Fibroblast of lung (primary cell): ENCODE measurements at regions not wholly inside any gene's neighbourhood (a gene's known extent, or its start where the extent isn't known, plus 50 kb on each side); places are given as distances from the start of the nearest gene placed in this dataset.

ENCODE experiments used
- DNase-seq, 2 donors: peaks; one replicate each; pipeline versions ENCODE4 v3.0.0 to v3.0.0-alpha.2; 2010; ENCODE audit warnings: low read depth in 2 of 2
- H2AFZ ChIP-seq: 2 replicates; pipeline ENCODE4 v1.5.1; 2012; ENCODE audit warnings: low read length, control low read depth, inconsistent platforms
- H3K27ac ChIP-seq: 2 replicates; pipeline ENCODE4 v1.5.1; 2011; ENCODE audit warnings: low read length, control low read depth; ENCODE audit not compliant: insufficient read depth
- H3K27me3 ChIP-seq: 2 replicates; pipeline ENCODE4 v1.5.1; 2011; ENCODE audit warnings: mild to moderate bottlenecking, low read length; ENCODE audit not compliant: control insufficient read depth, insufficient read depth
- H3K36me3 ChIP-seq: 2 replicates; pipeline ENCODE4 v1.5.1; 2011; ENCODE audit warnings: low read length; ENCODE audit not compliant: control insufficient read depth, insufficient read depth
- H3K4me1 ChIP-seq: 2 replicates; pipeline ENCODE4 v1.5.1; 2011; ENCODE audit warnings: low read length; ENCODE audit not compliant: control insufficient read depth, insufficient read depth; ENCODE audit errors: extremely low read depth
- H3K4me2 ChIP-seq: 2 replicates; pipeline ENCODE4 v1.5.1; 2011; ENCODE audit warnings: low read length, control low read depth; ENCODE audit not compliant: insufficient read depth; ENCODE audit errors: extremely low read depth
- H3K4me3 ChIP-seq, 4 experiments: fragments of 200-600 bp in 1 of 4; sonication (generic) in 1 of 4; replicated peaks in 1 of 4; 2 replicates each; pipeline ENCODE4 v1.5.1; 2011 to 2016; ENCODE audit warnings: low read length in 4 of 4, low read depth in 3 of 4, mild to moderate bottlenecking in 3 of 4, control low read depth in 2 of 4, inconsistent platforms in 1 of 4, mixed read lengths in 1 of 4; ENCODE audit not compliant: insufficient read depth in 1 of 4; ENCODE audit errors: control extremely low read depth in 1 of 4
- H3K79me2 ChIP-seq: 2 replicates; pipeline ENCODE4 v1.5.1; 2012; ENCODE audit warnings: mild to moderate bottlenecking, low read length, inconsistent platforms; ENCODE audit not compliant: control insufficient read depth, insufficient read depth
- H3K9ac ChIP-seq: 2 replicates; pipeline ENCODE4 v1.5.1; 2011; ENCODE audit warnings: mild to moderate bottlenecking, low read length, control low read depth; ENCODE audit not compliant: insufficient read depth
- H3K9me3 ChIP-seq: 2 replicates; pipeline ENCODE4 v1.5.1; 2012; ENCODE audit warnings: low read depth, low read length; ENCODE audit not compliant: control insufficient read depth, insufficient read depth
- H4K20me1 ChIP-seq: 2 replicates; pipeline ENCODE4 v1.5.1; 2011; ENCODE audit warnings: low read length; ENCODE audit not compliant: control insufficient read depth, insufficient read depth; ENCODE audit errors: extremely low read depth
- CTCF ChIP-seq, 2 donors: IDR thresholded peaks in 1 of 2; conservative IDR thresholded peaks in 1 of 2; 1 replicate in 1 of 2; 2 replicates in 1 of 2; pipeline ENCODE4 v1.5.1; 2011 to 2012; ENCODE audit warnings: low read length in 2 of 2, control low read depth in 1 of 2, inconsistent platforms in 1 of 2, low read depth in 1 of 2, mild to moderate bottlenecking in 1 of 2
- EZH2 ChIP-seq: IDR thresholded peaks from 2 replicates; pipeline ENCODE4 v1.5.1; 2012; ENCODE audit warnings: low read length, control low read depth, mild to moderate bottlenecking; ENCODE audit errors: missing control alignments

- H4K20me1 ChIP-seq = no peaks in the 10 kb centered on the region
- H3K4me1 ChIP-seq = no peaks in the 10 kb centered on the region
- H2AFZ ChIP-seq = no peak overlapping the region
- H3K4me2 ChIP-seq = no peak overlapping the region
- H3K9me3 ChIP-seq = no peaks in the 10 kb centered on the region
- no peak overlapping the region for H3K4me3 ChIP-seq
- H3K27me3 ChIP-seq = no peaks in the 10 kb centered on the region
- H3K36me3 ChIP-seq = no peaks in the 10 kb centered on the region
- no peak for DNase-seq
- peaks cover 8% of the 10 kb centered on the region for H3K79me2 ChIP-seq
- TF ChIP-seq CTCF (conservative IDR thresholded peaks at IDR 0.05 in 1 of 2, IDR thresholded peaks at IDR 0.05 in 1 of 2; ENCODE audit: low read depth in 1 of 2, low read length in 2 of 2) (no peak), EZH2 (no peak)
- no peak overlapping the region for H3K27ac ChIP-seq
- no peak overlapping the region for H3K9ac ChIP-seq
These were observed 54.0 kb upstream of the ANKRD28 start for GRCh38 chr3:15851735-15852134.

GRCh38 chr3:15858547-15859506 lies 61.0 kb upstream of the ANKRD28 start:
- Histone ChIP-seq H3K9ac (peak overlapping the region; percentile 71), H3K4me1 (peaks cover 3% of the 10 kb centered on the region), H2AFZ (peak overlapping the region; percentile 71), H3K27me3 (no peaks in the 10 kb centered on the region), H3K27ac (peak overlapping the region; percentile 57), H3K4me2 (peak overlapping the region; percentile 85), H3K36me3 (no peaks in the 10 kb centered on the region), H4K20me1 (no peaks in the 10 kb centered on the region), H3K4me3 (peak overlapping the region; percentile 81 to 84 (median 83)), H3K9me3 (no peaks in the 10 kb centered on the region), H3K79me2 (peaks cover 11% of the 10 kb centered on the region)
- peak; percentile 6 to 9 for DNase-seq
- no peak for TF ChIP-seq EZH2
- TF ChIP-seq CTCF (conservative IDR thresholded peaks at IDR 0.05 in 1 of 2, IDR thresholded peaks at IDR 0.05 in 1 of 2; ENCODE audit: low read depth in 1 of 2, low read length in 2 of 2) = no peak

DNA sequence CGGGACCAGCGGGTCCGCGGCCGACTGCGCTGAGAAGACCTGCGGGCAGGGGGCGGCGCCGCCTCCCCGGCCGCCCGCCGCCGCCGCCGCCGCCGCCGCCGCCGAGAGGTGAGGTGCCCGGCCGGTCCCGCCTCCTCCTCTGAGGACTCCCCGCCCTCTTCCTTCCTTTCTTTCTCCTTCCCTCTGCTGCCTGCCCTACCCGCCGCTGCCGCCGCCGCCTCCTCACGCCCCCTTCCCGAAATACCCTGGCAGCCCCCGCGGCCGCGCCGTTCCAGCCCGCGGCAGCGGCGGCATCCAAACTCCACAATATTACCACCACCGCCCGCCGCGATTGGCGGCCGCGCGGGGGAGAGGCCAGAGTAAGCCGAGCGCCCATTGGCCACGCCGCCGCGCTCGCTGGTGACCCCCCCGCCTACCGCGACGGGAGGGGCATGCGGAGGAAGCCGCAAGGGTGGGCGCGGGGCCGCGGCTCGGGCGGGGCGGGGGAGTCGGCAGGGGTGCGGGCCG lies 61.8 kb upstream of the ANKRD28 start:
- H3K79me2 ChIP-seq = peaks cover 8% of the 10 kb centered on the region
- TF ChIP-seq CTCF (conservative IDR thresholded peaks at IDR 0.05 in 1 of 2, IDR thresholded peaks at IDR 0.05 in 1 of 2; ENCODE audit: low read depth in 1 of 2, low read length in 2 of 2) = no peak
- no peak for TF ChIP-seq EZH2
- H3K27me3 ChIP-seq = no peaks in the 10 kb centered on the region
- peak overlapping the region; percentile 20 to 84 (median 82) for H3K4me3 ChIP-seq
- H3K4me2 ChIP-seq = no peak overlapping the region
- H2AFZ ChIP-seq = no peak overlapping the region
- H3K4me1 ChIP-seq = peaks cover 3% of the 10 kb centered on the region
- no peaks in the 10 kb centered on the region for H3K36me3 ChIP-seq
- peak overlapping the region; percentile 57 for H3K27ac ChIP-seq
- H4K20me1 ChIP-seq = no peaks in the 10 kb centered on the region
- H3K9me3 ChIP-seq = no peaks in the 10 kb centered on the region
- H3K9ac ChIP-seq = no peak overlapping the region
- DNase-seq = peak; percentile 72 to 80
